T-helper 17 cell (primary cell): ENCODE measurements at regions not wholly inside any gene's neighbourhood (a gene's known extent, or its start where the extent isn't known, plus 50 kb on each side); places are given as distances from the start of the nearest gene placed in this dataset.

ENCODE experiments used
- ATAC-seq: fragments of 150-1000 bp; cut with Tn5 transposase; 2 replicates; pipeline ENCODE4 v1.10.0; 2021; ENCODE audit warnings: mild to moderate bottlenecking, moderate library complexity
- DNase-seq, 3 donors: peaks; one replicate each; pipeline versions ENCODE4 v3.0.0 to v3.0.0-alpha.2; 2020 to 2021
- H3K9me3 ChIP-seq: one replicate; pipeline ENCODE4 v1.7.0; 2013; ENCODE audit warnings: low read length, mild to moderate bottlenecking; ENCODE audit not compliant: control insufficient read depth, poor library complexity, severe bottlenecking
- H3K27ac Mint-ChIP-seq: one replicate; pipeline ENCODE4 v1.8.0; 2022; ENCODE audit warnings: mild to moderate bottlenecking, moderate library complexity, mixed read lengths
- H3K27me3 Mint-ChIP-seq: one replicate; pipeline ENCODE4 v1.8.0; 2022; ENCODE audit warnings: mixed read lengths
- H3K36me3 Mint-ChIP-seq: one replicate; pipeline ENCODE4 v1.8.0; 2022; ENCODE audit warnings: low read depth, mixed read lengths
- H3K4me1 Mint-ChIP-seq: one replicate; pipeline ENCODE4 v1.8.0; 2022; ENCODE audit warnings: mild to moderate bottlenecking, mixed read lengths
- H3K4me3 Mint-ChIP-seq: one replicate; pipeline ENCODE4 v1.8.0; 2022; ENCODE audit warnings: mild to moderate bottlenecking, moderate library complexity, mixed read lengths

DNA sequence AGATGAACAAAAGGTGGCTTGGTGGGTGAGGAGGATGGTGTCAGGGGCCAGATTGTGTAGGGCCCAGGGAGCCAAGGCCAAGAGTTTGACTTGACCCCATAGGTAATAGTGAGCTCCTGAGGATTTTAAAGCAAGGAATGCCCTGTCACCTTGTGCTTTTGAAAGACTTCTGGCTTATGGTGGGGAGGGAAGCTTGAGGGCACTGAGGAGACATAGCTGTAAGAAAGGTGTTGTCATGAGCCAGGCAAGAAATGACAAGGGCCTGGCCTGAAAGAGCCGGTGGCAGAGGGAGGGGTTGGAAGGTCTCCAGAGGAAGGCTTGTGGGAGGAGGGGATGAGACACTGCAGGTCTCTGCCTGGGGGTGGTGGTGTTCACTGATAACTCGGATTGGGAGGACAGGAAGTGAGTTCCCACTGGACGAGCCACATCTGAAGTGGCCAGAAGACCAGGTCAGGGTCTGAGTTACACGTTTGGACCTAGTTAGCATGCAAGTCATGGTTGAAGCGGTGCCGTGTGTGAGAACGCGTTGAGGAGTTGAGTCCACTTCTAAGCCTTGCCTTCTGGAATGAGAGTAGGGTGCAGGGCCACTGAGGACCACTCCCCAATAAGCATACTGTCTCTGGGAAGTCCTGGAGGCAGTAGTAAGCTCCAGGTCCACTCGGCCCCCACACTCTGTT is 64.3 kb downstream of the TET3 start:
- Mint-ChIP-seq H3K4me1 (peaks cover 22% of the 10 kb centered on the region), H3K27ac (peak overlapping the region; percentile 88), H3K36me3 (peaks cover 6% of the 10 kb centered on the region)

DNA sequence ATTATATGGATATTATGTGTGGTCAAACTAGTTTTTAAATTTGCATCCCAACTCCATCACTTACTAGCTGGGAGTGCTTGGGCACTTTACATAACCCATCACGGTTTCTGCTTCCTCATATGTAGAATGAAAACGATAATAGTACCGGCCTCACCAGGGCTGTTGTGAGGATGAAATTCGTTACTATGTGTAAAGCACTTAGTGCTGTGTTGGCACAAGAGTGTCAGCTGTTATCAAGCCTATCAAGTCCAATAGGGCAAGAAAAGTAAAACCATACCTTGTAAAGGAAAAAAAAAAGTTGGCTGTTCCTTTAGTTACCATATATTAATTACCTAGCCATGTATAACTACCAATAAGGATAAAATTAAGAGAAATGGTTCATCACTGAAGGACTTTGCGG is 65.4 kb downstream of the TET3 start:
- Mint-ChIP-seq H3K27me3 (no peaks in the 10 kb centered on the region), H3K4me1 (peaks cover 29% of the 10 kb centered on the region), H3K36me3 (peaks cover 6% of the 10 kb centered on the region), H3K4me3 (no peak overlapping the region), H3K27ac (no peak overlapping the region)
- no peak for DNase-seq
- no peak for ATAC-seq
- H3K9me3 ChIP-seq = no peaks in the 10 kb centered on the region

More for the DNA sequence above, 64.3 kb downstream of the TET3 start:
- DNase-seq (no peak), ATAC-seq (no peak)
- H3K9me3 ChIP-seq = no peaks in the 10 kb centered on the region
- no peaks in the 10 kb centered on the region for H3K27me3 Mint-ChIP-seq
- peak overlapping the region; percentile 19 for H3K4me3 Mint-ChIP-seq

DNA sequence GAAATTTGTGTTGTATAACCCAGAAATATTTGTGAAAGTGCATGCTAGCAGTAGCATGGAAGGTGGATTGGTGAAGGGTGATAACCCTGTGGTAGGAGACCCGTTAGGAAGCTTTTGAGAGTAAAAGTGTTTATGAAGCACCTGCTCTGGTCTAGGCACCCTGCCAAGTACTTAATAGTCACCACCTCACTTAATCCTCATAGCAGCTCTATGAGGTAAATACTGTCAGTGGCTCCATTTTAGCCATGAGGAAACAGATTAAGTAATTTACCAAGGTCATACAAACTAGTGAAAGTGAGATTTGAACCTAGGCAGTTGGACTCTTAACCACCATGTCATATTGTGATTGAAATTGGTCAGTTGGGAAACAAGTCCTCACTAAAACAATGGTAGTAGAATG is 66.8 kb downstream of the TET3 start:
- peaks cover 6% of the 10 kb centered on the region for H3K36me3 Mint-ChIP-seq
- H3K27ac Mint-ChIP-seq = no peak overlapping the region
- H3K9me3 ChIP-seq = no peaks in the 10 kb centered on the region
- no peak overlapping the region for H3K4me3 Mint-ChIP-seq
- DNase-seq = no peak
- H3K27me3 Mint-ChIP-seq = no peaks in the 10 kb centered on the region
- H3K4me1 Mint-ChIP-seq = peaks cover 29% of the 10 kb centered on the region
- no peak for ATAC-seq

- H3K9me3 ChIP-seq = no peaks in the 10 kb centered on the region
- DNase-seq = no peak
- H3K4me3 Mint-ChIP-seq = peak overlapping the region; percentile 79
- H3K27me3 Mint-ChIP-seq = no peaks in the 10 kb centered on the region
- H3K36me3 Mint-ChIP-seq = peaks cover 8% of the 10 kb centered on the region
- H3K27ac Mint-ChIP-seq = peak overlapping the region; percentile 63
- H3K4me1 Mint-ChIP-seq = peaks cover 31% of the 10 kb centered on the region
- peak; percentile 87 for ATAC-seq
These were observed 68.3 kb downstream of the TET3 start for GRCh38 chr2:74052732-74053710.

DNA sequence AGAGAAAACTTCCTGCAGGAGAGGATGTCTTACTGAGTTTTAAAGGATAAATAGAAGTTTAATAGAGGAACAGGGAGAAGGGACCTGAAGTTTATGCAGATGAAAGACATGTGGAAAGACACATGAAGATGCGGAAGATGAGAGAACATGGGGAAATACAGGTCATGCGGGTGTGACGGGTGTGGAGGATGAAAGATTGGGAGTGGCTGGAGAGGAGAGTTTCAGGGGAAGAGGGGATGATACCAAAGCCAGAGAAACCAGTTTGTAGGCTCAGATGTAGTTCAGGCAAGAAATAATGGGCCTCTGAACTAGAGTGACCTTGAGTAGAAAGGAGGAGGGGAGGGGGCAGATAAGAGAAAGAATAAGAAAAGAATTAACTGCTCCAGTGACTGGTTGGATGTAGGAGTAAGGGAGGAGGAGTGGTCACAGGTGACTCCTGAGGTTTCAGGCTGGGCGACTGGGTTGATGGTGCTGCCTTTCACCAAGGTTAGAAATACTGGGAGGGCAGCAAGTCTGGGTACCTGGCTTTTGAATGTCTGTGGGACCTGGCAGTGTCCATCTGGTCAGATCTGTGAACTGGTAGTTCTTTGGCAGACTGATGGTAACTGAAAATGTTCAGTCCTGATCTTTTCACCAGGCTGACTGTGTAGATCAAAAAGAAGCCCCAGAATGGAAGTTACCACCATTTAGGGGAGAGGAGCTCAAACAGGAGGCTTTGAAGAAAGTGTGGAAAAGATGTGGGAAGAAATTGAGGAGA is 69.4 kb downstream of the TET3 start:
- H3K4me1 Mint-ChIP-seq = peaks cover 26% of the 10 kb centered on the region

GRCh38 chr2:74059137-74059775 is 74.5 kb downstream of the TET3 start:
- DNase-seq = no peak
- no peak overlapping the region for H3K27ac Mint-ChIP-seq

More for the DNA sequence above, 69.4 kb downstream of the TET3 start:
- H3K27ac Mint-ChIP-seq = peak overlapping the region; percentile 63
- no peak for DNase-seq
- H3K4me3 Mint-ChIP-seq = peak overlapping the region; percentile 55
- no peak for ATAC-seq
- no peaks in the 10 kb centered on the region for H3K27me3 Mint-ChIP-seq
- peaks cover 6% of the 10 kb centered on the region for H3K36me3 Mint-ChIP-seq
- H3K9me3 ChIP-seq = no peaks in the 10 kb centered on the region

GRCh38 chr2:74063486-74063885 is 78.8 kb downstream of the TET3 start:
- H3K27ac Mint-ChIP-seq = no peak overlapping the region
- H3K4me3 Mint-ChIP-seq = no peak overlapping the region
- peaks cover 2% of the 10 kb centered on the region for H3K36me3 Mint-ChIP-seq
- ATAC-seq = no peak
- no peak for DNase-seq
- H3K9me3 ChIP-seq = no peaks in the 10 kb centered on the region
- peaks cover 22% of the 10 kb centered on the region for H3K4me1 Mint-ChIP-seq
- no peaks in the 10 kb centered on the region for H3K27me3 Mint-ChIP-seq

More at GRCh38 chr2:74059137-74059775, 74.5 kb downstream of the TET3 start:
- Mint-ChIP-seq H3K4me3 (no peak overlapping the region), H3K36me3 (peaks cover 4% of the 10 kb centered on the region), H3K27me3 (no peaks in the 10 kb centered on the region), H3K4me1 (peaks cover 15% of the 10 kb centered on the region)
- H3K9me3 ChIP-seq = no peaks in the 10 kb centered on the region
- ATAC-seq = no peak

DNA sequence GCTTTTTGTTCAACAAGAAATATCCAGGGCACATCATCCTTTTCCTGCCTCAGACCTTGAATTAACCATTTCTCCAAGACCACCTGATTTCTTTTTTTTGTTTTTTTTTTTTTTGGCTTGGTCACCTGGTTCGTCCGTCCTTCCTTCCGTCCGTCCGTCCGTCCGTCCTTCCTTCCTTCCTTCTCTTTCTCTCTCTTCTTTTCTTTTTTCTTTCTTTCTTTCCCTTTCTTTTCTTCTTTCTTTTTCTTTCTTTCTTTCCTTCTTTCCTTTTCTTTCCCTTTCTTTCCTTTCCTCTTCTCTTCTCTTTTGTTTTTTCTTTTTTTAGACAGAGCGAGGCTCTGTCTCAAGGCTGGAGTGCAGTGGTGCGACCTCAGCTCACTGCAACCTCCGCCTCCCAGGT is 80.7 kb downstream of the TET3 start:
- ATAC-seq (no peak), DNase-seq (no peak)
- Mint-ChIP-seq H3K27ac (no peak overlapping the region), H3K36me3 (peaks cover 2% of the 10 kb centered on the region), H3K4me1 (peaks cover 18% of the 10 kb centered on the region), H3K4me3 (peak overlapping the region; percentile 36), H3K27me3 (no peaks in the 10 kb centered on the region)
- no peaks in the 10 kb centered on the region for H3K9me3 ChIP-seq

DNA sequence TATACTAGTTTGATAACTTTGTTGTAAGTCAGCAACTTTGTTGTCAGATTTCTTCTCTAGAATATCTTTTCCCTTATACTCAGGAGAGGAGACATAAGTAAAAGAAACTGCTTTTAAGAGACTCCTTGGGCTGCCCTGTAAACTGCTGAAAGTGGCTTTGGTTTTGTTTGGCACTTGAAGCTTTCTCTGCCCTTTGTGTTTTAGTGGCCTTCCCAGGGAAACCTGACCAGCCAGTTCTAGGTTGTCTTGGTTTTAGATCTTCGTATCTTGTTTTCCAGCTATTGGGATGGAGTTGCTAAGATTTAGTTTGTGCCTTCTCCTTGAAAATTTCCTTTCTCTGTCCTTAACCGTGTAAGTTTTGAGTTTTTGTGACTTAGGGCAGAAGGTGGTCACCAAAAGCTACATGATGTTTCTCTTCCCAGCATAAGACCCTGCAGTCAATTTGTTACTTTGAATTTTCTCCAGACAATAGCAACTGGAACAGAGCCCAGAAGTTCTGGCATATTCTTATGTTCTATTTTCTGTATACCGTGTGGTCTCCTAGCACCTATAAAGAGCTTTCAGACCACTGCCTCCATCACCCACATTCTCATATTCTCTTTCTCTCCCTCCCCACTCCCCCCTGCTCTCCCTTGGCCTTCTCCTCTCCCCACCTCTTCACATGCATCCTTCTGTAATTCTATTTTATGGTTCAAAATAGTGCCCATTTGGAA is 81.1 kb downstream of the BOLA3 start:
- ATAC-seq = no peak
- Mint-ChIP-seq H3K4me1 (peaks cover 18% of the 10 kb centered on the region), H3K36me3 (peaks cover 2% of the 10 kb centered on the region), H3K27me3 (no peaks in the 10 kb centered on the region), H3K4me3 (no peak overlapping the region), H3K27ac (peak overlapping the region; percentile 60)
- H3K9me3 ChIP-seq = no peaks in the 10 kb centered on the region
- no peak for DNase-seq

DNA sequence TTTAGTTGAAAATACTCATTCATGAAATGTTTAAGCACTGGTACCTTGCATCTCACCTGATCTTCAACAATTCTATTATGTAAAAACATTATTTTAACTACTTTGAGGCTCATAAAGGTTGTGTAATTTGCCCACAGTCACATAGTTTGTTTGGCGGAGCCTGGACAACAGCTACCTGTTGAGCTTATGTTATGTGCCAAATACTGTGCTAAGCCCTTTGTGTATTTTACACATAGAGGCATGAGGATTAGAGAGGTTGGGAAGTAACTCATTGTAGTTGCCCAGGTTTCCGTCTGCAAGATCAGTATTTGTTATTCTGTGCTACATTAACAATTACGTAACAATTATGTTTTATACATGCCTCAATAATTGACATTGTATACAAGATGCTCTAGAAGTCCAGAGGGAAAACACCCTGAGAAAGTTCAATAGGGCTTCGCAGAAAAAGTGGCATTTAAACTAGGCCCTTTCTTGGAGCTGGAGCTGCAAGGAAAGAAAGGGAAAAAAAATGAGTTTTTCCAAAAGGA is 80.4 kb downstream of the BOLA3 start:
- H3K36me3 Mint-ChIP-seq = peaks cover 2% of the 10 kb centered on the region
- H3K9me3 ChIP-seq = no peaks in the 10 kb centered on the region
- H3K27ac Mint-ChIP-seq = peak overlapping the region; percentile 60
- H3K27me3 Mint-ChIP-seq = no peaks in the 10 kb centered on the region
- ATAC-seq (no peak), DNase-seq (no peak)
- H3K4me1 Mint-ChIP-seq = peaks cover 21% of the 10 kb centered on the region
- H3K4me3 Mint-ChIP-seq = no peak overlapping the region

DNA sequence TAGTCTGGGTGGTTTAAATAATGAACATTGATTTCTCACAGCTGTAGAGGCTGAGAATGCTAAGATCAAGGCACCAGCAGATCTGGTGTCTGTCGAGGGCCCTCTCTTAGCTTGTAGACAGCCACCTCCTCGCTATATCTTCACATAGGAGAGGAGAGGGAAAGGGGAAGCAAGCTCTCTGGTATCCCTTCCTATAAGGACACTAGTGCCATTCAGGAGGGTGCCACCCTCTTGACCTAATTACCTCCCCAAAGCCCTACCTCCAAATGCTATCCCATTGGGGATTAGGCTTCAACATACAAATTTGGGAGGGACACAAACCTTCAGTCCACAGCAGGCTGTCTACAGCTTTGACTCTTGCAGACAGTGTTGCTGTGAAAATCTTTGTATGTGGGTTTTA is 76.7 kb downstream of the BOLA3 start:
- no peaks in the 10 kb centered on the region for H3K9me3 ChIP-seq
- Mint-ChIP-seq H3K4me1 (peaks cover 27% of the 10 kb centered on the region), H3K27ac (no peak overlapping the region), H3K27me3 (no peaks in the 10 kb centered on the region), H3K36me3 (peaks cover 4% of the 10 kb centered on the region), H3K4me3 (no peak overlapping the region)
- DNase-seq (no peak), ATAC-seq (no peak)

DNA sequence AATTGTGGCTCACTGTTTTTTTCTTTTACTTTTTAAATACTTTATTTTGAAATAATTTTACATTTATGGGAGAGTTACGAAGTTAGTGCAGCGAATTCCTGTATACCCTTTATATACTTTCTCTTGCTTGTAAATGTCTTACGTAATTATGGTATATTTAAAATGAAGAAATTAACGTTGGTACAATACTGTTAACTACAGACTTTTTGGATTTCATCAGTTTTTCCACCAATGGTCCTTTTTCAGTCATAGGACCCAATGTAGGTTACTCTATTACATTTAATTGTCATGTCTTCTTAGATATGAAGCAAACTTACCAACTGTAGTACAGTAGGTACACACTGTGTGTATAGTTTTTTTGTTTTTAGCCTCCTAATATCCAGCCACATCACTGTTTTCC is 76.3 kb downstream of the BOLA3 start:
- H3K4me1 Mint-ChIP-seq = peaks cover 27% of the 10 kb centered on the region
- H3K27ac Mint-ChIP-seq = no peak overlapping the region
- no peaks in the 10 kb centered on the region for H3K27me3 Mint-ChIP-seq
- ATAC-seq (no peak), DNase-seq (no peak)
- no peak overlapping the region for H3K4me3 Mint-ChIP-seq
- peaks cover 4% of the 10 kb centered on the region for H3K36me3 Mint-ChIP-seq
- H3K9me3 ChIP-seq = no peaks in the 10 kb centered on the region
